ENCODE measurements at regions not wholly inside any gene's neighbourhood (a gene's known extent, or its start where the extent isn't known, plus 50 kb on each side); places are given as distances from the start of the nearest gene placed in this dataset.

DNA sequence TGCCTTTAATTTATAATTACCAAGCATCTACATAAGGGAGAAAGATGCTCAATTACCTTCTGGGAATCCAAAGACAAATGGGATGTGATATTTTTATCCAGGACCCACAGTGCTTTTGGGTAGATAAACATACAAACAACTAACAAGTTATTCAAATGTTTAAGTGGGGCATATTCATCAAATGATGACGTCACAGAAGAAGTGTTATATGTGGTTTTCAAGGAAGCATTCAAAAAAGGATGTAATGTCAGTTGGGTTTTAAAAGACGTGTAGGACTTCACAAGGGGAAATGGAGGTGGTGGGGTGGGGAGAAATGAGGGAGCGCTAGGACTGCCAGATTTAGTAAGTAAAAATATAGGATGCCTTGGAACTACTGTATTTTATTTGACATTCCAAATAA, 915.9 kb downstream of the KCNA4 start:
- no peak for TF ChIP-seq SUZ12 (IDR thresholded peaks at IDR 0.05; ENCODE audit: extremely low read depth, insufficient read depth, insufficient read length)
- TF ChIP-seq ZNF274 (IDR thresholded peaks at IDR 0.05; ENCODE audit: low read depth, low read length) = no peak

Measured in NT2/D1 (cell line).